ENCODE measurements at regions not wholly inside any gene's neighbourhood (a gene's known extent, or its start where the extent isn't known, plus 50 kb on each side); places are given as distances from the start of the nearest gene placed in this dataset.

DNA sequence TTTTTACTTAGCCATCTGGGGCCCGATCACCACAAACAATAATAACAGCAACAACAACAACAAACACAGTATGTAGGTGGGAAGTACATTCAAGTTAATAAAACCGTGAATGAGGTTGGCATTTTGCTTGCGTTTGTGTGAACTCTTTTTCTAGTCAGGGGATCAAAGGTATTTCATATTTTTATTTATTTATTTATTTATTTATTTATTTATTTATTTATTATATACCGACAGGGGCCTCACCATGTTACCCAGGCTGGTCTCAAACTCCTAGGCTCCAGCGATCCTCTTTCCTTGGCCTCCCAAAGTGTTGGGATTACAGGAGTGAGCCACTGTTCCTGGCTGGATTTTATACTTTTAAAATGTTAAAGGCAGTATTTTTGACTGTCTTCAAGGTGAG, 325.4 kb downstream of the RAPGEF2 start:
- no peak for DNase-seq (ENCODE audit: low read depth in 1 of 2, low spot score in 2 of 2)
- H3K36me3 ChIP-seq (ENCODE audit: control insufficient read depth in 2 of 4, insufficient read depth in 4 of 4, low read length in 3 of 4) = no peaks in the 10 kb centered on the region
- H4K20me1 ChIP-seq (replicated peaks in 1 of 2; ENCODE audit: control insufficient read depth in 1 of 2, insufficient read depth in 2 of 2, low read length in 2 of 2) = no peaks in the 10 kb centered on the region
- H3K23ac ChIP-seq (ENCODE audit: insufficient read length) = no peak overlapping the region
- 90% methylated on average over 5 of the region's 5 CpGs; no CpG with 5 or more reads in 1 of the 2 experiments for WGBS, 2 experiments (ENCODE audit: extremely low coverage in 1 of 2, insufficient coverage in 1 of 2, insufficient read length in 1 of 2, insufficient replicate concordance in 2 of 2, low coverage in 1 of 2, low lambda C conversion rate in 2 of 2, missing lambda C conversion rate in 1 of 2)
- H3K4me1 ChIP-seq (replicated peaks in 1 of 4; ENCODE audit: control insufficient read depth in 3 of 4, insufficient read depth in 4 of 4, low read length in 3 of 4) = peaks cover 0 to 6% (median 0%) of the 10 kb centered on the region in 4 experiments; a peak in 3 of 7 replicates
- no peak overlapping the region for H2BK120ac ChIP-seq (replicated peaks; ENCODE audit: low read depth, low read length)
- H3K27ac ChIP-seq (ENCODE audit: low read depth, low read length) = no peak overlapping the region
- ChIA-PET CTCF (ENCODE audit: partially characterized antibody) (interaction anchor here (0.9 kb wide), 1 partner anchor 16 kb away, joined by 3 read pairs; no protein-coding TSS in a partner anchor), POLR2A (ENCODE audit: partially characterized antibody) (no interaction called here)
- no peak overlapping the region for H2BK5ac ChIP-seq (ENCODE audit: low read depth, low read length)
- H2BK12ac ChIP-seq (ENCODE audit: low read depth, low read length) = no peak overlapping the region
- no peak overlapping the region for H3K4ac ChIP-seq (replicated peaks; ENCODE audit: insufficient read length, low read depth, low read length)
- no peak overlapping the region for H3K18ac ChIP-seq (ENCODE audit: extremely low read depth, low read length)
- no peak overlapping the region for H4K8ac ChIP-seq (ENCODE audit: extremely low read depth, insufficient read depth, low read length)
- no peak overlapping the region for H2AK5ac ChIP-seq (ENCODE audit: low read depth, low read length)
- H3K27me3 ChIP-seq (replicated peaks in 1 of 4; ENCODE audit: control insufficient read depth in 3 of 4, extremely low read depth in 1 of 4, insufficient read depth in 3 of 4, low read length in 3 of 4) = no peaks in the 10 kb centered on the region
- no peak overlapping the region for H3K56ac ChIP-seq (replicated peaks; ENCODE audit: insufficient read length, low read depth, low read length)
- peaks cover 2% of the 10 kb centered on the region; the same call in 1 of the 2 replicates for H3K23me2 ChIP-seq (ENCODE audit: low read depth, low read length)
- no peak overlapping the region for H2AFZ ChIP-seq (ENCODE audit: low read length)
- H3K4me3 ChIP-seq (ENCODE audit: extremely low read depth in 1 of 4, insufficient read depth in 2 of 4, low read depth in 3 of 4, low read length in 4 of 4) = no peak overlapping the region
- H3K9ac ChIP-seq (replicated peaks in 1 of 4; ENCODE audit: extremely low read depth in 1 of 4, low read depth in 3 of 4, low read length in 3 of 4) = no peak overlapping the region
- no peak overlapping the region for H2BK20ac ChIP-seq (ENCODE audit: low read length)
- no peak for FAIRE-seq
- no peak overlapping the region for H3K4me2 ChIP-seq (ENCODE audit: insufficient read depth in 1 of 2, low read depth in 2 of 2, low read length in 2 of 2)
- H2BK15ac ChIP-seq (ENCODE audit: low read length) = no peak overlapping the region
- no peaks in the 10 kb centered on the region for H3K9me3 ChIP-seq (ENCODE audit: insufficient read depth in 2 of 2, low read depth in 1 of 2, low read length in 1 of 2)
- H4K5ac ChIP-seq (ENCODE audit: insufficient read length, low read depth, low read length) = no peak overlapping the region
- H3K14ac ChIP-seq (ENCODE audit: insufficient read length) = no peak overlapping the region
- H4K91ac ChIP-seq (replicated peaks; ENCODE audit: insufficient read length, low read length) = no peak overlapping the region
- no peaks in the 10 kb centered on the region for H3K79me2 ChIP-seq (ENCODE audit: control insufficient read depth in 1 of 2, insufficient read depth in 2 of 2, low read length in 2 of 2)
- no peaks in the 10 kb centered on the region for H3K79me1 ChIP-seq (ENCODE audit: low read depth, low read length)
- TF ChIP-seq RBBP5 (IDR thresholded peaks at IDR 0.05; ENCODE audit: borderline replicate concordance, low read depth, low read length) (no peak), SIX5 (IDR thresholded peaks at IDR 0.05; ENCODE audit: low read depth, low read length) (no peak), HDAC2 (IDR thresholded peaks at IDR 0.05; ENCODE audit: borderline replicate concordance in 1 of 2, low read depth in 2 of 2, low read length in 2 of 2) (no peak), POLR2A (IDR thresholded peaks at IDR 0.05; ENCODE audit: control extremely low read depth in 1 of 2, low read depth in 2 of 2, low read length in 2 of 2) (no peak), CTBP2 (IDR thresholded peaks at IDR 0.05; ENCODE audit: borderline replicate concordance, insufficient read depth, insufficient read length, low read length) (no peak), GABPA (IDR thresholded peaks at IDR 0.05; ENCODE audit: borderline replicate concordance, insufficient read depth, low read length) (no peak), HDAC6 (IDR thresholded peaks at IDR 0.05; ENCODE audit: low read depth, low read length) (no peak), POLR2AphosphoS5 (IDR thresholded peaks at IDR 0.05; ENCODE audit: low read depth, low read length) (no peak), PHF8 (conservative IDR thresholded peaks at IDR 0.05; ENCODE audit: low read depth, low read length) (no peak), KDM5A (IDR thresholded peaks at IDR 0.05; ENCODE audit: low read length) (no peak), SUZ12 (IDR thresholded peaks at IDR 0.05; ENCODE audit: low read length) (no peak), SP2 (IDR thresholded peaks at IDR 0.05; ENCODE audit: low read length) (no peak), TAF1 (IDR thresholded peaks at IDR 0.05; ENCODE audit: low read depth, low read length) (no peak)
- TF ChIP-seq, protein P1, sequence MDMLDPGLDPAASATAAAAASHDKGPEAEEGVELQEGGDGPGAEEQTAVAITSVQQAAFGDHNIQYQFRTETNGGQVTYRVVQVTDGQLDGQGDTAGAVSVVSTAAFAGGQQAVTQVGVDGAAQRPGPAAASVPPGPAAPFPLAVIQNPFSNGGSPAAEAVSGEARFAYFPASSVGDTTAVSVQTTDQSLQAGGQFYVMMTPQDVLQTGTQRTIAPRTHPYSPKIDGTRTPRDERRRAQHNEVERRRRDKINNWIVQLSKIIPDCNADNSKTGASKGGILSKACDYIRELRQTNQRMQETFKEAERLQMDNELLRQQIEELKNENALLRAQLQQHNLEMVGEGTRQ (IDR thresholded peaks at IDR 0.05; ENCODE audit: low read length) = no peak

Data from H1 (cell line).